GM21381 (cell line): ENCODE measurements at regions not wholly inside any gene's neighbourhood (a gene's known extent, or its start where the extent isn't known, plus 50 kb on each side); places are given as distances from the start of the nearest gene placed in this dataset.
A peak's percentile ranks its signal among the peaks of the same experiment; 100 is the strongest.

Experiments
- ATAC-seq: cut with Tn5 transposase; IDR thresholded peaks from one replicate; pipeline ENCODE4 v1.9.1; 2021; ENCODE audit warnings: mild to moderate bottlenecking, moderate library complexity; ENCODE audit not compliant: unreplicated experiment

DNA sequence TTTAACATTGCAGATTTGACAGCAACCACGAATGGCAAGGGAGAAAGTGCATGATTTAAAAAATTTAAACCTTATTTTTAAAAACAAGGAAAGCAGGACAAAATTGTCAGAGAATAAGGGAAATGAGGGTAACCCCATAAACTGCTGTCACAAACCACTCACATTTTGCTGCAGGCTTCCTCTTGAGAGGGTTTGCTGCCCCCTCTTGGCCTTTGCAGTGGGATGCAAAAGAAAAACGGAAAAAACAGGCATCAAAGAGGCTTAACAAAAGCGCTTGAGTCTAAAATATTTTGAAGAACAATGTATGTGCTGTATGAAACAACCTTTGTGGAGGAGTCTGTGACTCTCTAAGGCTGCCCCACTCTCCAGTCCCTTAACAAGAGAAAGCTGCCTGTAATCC is 91.6 kb downstream of the TMX3 start:
- peak; percentile 74 for ATAC-seq

DNA sequence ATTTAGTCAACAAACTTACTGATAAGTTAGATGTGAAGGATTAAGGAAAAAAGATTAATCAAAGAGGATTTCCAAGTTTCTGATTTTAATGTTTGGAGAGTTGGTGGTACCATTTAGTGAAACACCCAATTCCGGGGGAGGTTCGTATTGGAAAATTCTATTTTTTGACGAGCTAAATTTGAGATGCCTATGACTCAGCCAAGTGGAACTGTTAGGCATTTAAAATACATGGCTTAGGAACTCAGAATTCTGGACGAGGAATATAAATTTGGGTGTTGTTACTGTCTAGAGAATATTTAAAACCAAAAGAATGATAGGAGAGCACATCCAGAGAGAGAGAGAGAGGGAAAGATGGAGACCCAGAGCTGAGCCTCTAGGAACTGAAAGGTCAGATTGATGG is 103.6 kb downstream of the TMX3 start:
- no peak for ATAC-seq

- ATAC-seq: no peak
These were observed 105.9 kb downstream of the TMX3 start for GRCh38 chr18:68608851-68609490.

GRCh38 chr18:68607852-68608251 is 107.1 kb downstream of the TMX3 start:
- no peak for ATAC-seq

GRCh38 chr18:68604256-68604655 is 110.7 kb downstream of the TMX3 start:
- no peak for ATAC-seq

DNA sequence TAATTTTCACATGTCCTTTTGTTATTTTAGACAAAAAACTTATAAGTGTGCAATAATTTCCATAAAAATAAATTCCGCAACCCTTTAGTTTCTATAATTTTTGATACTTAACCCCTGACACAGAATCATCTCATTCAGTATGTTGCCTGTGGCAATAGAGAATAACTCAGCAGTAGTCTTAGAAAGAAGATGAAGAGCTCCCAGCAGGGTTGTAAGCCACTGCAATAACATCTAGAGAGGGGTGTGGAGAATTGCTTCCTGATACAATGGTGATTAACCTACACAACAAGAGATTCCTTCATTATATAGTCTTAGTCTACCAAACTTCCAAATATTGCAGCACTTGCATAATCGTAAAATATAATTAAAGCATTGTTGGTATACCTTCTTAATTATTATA is 118.9 kb downstream of the TMX3 start:
- no peak for ATAC-seq

GRCh38 chr18:68588169-68588568 is 126.7 kb downstream of the TMX3 start:
- ATAC-seq: no peak

DNA sequence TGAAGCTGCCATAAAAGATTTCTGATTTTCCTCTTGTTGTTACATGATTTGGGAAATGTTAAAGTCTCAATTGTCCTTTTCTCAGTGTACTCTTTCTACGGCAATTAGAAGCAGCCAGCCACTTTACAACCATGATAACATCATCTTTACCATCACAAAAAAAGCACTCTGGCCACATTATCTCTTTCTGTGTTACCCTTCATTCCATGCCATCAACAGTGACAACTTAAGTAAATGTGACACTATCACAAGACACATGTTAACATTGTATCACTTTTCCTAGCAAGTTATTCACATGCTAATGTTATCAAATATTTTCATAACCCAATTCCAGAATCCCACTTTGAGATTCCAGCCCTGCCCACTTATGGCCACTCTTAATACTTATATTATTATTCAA is 131.2 kb downstream of the TMX3 start:
- ATAC-seq: no peak

DNA sequence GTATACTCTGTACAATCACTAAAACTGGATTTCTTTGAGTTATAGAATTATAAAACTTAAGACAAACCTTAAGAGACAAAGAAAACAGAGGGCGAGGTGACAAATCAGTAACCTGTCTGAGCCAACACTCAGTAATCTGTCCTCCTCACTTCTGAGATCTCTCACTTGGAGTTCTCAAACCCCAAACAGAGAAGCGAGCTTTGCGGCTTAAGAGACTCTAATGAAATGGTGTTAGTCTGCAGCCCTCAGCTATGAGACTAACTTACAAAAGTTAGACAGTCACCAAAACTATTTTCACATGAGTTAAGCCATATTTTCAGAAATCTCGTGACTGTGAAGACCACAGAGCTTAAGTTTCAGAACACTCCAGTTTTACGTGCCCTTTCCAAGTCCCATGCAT is 140.6 kb downstream of the TMX3 start:
- ATAC-seq: no peak

DNA sequence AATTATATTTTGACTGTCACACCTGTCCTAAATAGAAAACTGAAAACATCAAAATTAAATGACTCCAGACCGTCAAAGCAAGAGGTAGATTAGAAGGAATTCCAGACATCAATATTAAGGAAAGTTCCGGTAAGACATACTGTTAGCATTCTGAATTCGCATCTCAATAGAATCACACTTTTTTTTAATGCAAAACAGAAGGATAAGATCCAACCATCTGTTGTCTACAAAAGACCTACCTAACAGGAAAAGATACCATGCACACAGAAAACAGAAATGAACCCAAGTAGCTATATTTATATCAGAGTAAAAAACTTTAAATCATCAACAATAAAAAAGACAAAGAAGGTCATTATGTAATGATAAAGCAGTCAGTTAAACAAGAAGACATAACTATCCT is 145.0 kb downstream of the TMX3 start:
- no peak for ATAC-seq

GRCh38 chr18:68568364-68569155 is 146.3 kb downstream of the TMX3 start:
- ATAC-seq: no peak

DNA sequence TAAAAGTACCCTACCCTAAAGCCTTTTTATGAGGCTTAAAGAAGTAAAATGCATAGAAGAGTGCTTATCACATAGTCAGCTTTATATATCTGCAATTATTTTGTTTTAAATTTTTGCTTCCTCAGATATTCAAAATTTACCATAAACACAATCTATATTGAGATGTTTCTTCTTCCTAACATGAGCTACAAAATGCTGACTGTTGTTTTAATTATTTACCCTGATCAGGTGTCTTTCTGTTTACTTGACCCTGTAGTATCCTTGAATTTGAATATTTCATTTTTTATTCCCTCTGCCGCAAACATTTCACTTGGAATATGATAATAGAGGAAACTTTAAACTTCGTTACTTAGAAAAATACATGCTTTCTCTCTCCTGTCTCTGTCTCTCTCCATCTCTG is 147.9 kb downstream of the TMX3 start:
- ATAC-seq: no peak

DNA sequence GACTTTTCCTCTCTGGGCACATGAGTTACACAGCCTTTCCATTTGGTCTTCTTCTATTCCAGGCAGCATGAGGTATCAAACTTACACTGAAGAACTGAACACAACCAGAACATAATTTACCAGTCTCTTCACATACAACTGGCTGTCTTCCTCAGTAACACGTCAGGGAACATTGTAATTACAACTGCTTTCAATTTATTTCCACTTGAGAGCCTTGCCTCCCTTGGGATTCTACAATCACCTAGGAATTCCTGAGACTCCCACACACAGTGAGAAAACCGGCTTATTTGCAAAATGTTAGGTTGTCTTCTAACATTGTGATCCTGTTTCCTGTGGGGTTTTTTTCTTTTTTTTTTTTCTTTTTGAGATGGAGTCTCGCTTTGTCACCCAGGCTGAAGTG is 149.9 kb downstream of the TMX3 start:
- ATAC-seq: no peak

DNA sequence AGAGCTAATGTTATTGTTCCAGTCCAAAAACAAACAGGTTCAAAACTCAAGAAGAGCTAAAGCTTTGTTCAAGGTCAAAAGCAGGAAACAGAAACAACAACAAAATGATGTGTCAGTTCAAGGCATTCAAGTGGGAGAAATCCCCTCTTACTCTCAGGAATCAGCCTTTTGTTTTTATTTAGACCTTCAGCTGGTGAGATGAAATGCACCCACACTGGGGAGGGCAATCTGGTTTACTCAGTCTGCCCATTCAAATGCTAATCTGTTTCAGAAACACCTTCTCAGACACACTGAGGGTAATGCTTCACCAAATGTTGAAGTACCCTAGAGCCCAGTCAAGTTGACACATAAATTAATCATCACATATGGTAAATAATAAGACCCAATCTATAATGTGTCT is 150.6 kb downstream of the TMX3 start:
- ATAC-seq: no peak

DNA sequence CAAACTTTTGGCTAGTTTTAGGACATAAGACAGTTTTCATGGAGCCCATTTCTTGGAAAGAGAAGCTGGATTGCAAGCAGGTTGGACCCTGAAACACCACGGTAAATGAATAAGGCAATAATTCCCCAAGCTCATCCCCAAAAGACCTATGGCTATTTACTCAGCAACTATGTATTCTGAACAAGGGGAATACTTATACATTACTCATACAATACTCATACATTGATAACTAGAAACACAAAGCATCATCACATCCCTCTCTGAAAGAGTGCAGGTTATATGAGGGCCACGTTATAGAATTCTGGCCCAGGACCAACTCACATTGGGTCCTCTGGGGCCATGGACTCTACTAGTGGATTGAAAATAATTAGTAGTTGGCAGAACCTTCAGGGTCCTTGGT is 154.8 kb downstream of the TMX3 start:
- no peak for ATAC-seq

DNA sequence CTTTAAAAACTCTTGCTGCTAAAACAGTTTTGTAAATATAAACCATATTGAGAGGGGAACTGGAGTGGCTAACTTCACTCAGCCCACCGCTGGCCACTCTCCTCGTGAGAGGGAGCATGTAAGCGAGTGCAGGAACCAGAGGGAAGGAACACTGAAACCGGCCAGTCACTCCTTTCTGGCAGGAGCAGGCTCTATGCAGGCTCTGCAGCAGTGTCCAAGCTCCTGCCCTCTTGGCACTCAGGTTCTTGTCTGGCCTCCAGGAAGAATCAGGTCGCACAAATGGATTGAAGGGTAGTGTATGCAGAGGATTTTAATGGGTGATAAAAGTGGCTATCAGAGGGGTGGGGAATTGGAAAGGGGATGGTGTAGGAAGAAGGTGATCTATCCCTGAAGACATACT is 157.7 kb downstream of the TMX3 start:
- ATAC-seq: no peak

GRCh38 chr18:68555879-68556301 is 159.0 kb downstream of the TMX3 start:
- ATAC-seq: no peak

DNA sequence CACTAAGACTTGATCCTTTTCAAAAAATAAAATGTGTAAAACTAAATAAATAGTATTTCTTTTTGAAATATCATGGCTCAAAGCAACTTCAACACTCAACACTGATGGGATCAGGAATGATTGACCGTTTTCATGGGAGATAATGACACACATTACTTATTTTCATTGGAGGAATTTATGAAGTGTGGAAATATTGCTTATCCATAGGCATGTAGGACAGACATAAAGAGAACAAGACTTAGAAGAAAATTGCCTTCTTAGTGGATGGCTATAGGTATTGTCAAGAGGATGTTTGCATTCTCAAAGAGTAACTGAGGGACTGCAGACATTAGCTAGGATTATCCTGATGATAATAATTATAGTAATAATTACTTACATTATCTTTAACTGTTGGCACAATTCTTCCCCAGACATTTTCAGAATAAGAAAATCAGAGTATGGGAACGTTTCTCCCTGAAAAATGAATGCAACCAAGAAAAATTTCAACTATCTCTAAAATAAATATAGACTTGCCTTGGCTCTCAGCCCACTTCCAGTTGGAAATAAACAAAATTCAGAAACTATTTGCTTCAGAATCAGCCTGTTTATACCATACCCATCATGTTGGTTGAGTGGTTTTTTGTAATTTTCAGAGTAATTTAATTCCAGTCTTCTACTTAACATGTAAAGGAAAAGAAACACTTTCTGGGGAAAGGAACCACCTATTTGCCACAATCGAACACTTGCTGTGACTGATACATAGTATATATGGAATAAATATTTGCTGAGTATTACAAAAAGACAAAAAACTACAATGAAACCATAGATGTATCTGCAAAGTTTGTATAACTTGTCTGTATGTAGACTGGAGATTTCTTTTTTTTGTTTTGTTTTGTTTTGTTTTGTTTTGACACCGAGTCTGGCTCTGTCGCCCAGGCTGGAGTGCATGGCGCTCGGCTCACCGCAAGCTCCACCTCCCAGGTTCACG is 165.7 kb downstream of the TMX3 start:
- no peak for ATAC-seq

DNA sequence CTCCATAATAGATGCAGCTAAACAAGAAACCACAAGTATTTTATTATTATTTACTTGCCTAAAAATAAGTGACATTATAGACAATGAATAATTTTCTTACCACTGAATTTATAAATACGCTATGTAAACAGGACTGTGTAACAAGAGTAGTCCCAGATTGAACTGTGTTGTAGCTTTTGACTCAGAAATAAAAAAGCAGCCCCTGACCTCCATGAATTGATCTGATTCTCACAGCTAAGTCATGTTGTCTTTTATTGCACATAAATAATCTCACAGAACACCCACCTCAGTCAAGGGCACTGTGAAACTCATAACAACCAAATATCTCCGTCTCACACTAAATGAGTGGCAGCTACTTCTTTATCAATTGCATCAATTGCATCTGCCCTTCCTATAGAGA is 171.6 kb downstream of the TMX3 start:
- ATAC-seq: no peak

GRCh38 chr18:68542846-68543245 is 172.1 kb downstream of the TMX3 start:
- ATAC-seq: no peak

- ATAC-seq: no peak
These were observed 181.3 kb downstream of the TMX3 start for GRCh38 chr18:68533641-68534040.
